Duodenal mucosa (tissue), 2 donors: ENCODE measurements at regions not wholly inside any gene's neighbourhood (a gene's known extent, or its start where the extent isn't known, plus 50 kb on each side); places are given as distances from the start of the nearest gene placed in this dataset.
"Not testable (repeated sequence)": the region's sequence is repeated elsewhere in the genome, so short reads cannot be mapped to it uniquely, and the experiment has no call there.

Experiments
- H3K27ac ChIP-seq: one replicate; pipeline ENCODE4 v1.7.0; 2013; ENCODE audit warnings: low read depth, low read length
- H3K27me3 ChIP-seq, 2 donors: one replicate each; pipeline ENCODE4 v1.7.0; 2013; ENCODE audit warnings: low read length in 2 of 2, control low read depth in 1 of 2; ENCODE audit not compliant: insufficient read depth in 2 of 2, control insufficient read depth in 1 of 2
- H3K36me3 ChIP-seq, 2 donors: one replicate each; pipeline ENCODE4 v1.7.0; 2013; ENCODE audit warnings: low read length in 2 of 2, control low read depth in 1 of 2; ENCODE audit not compliant: insufficient read depth in 2 of 2, control insufficient read depth in 1 of 2
- H3K4me1 ChIP-seq, 2 donors: one replicate each; pipeline ENCODE4 v1.7.0; 2013; ENCODE audit warnings: low read length in 2 of 2, control low read depth in 1 of 2; ENCODE audit not compliant: insufficient read depth in 2 of 2, control insufficient read depth in 1 of 2
- H3K4me3 ChIP-seq, 2 donors: one replicate each; pipeline ENCODE4 v1.7.0; 2013; ENCODE audit warnings: low read length in 2 of 2, low read depth in 1 of 2
- H3K9ac ChIP-seq, 2 donors: one replicate each; pipeline ENCODE4 v1.7.0; 2013; ENCODE audit warnings: low read length in 2 of 2, low read depth in 1 of 2
- H3K9me3 ChIP-seq, 2 donors: one replicate each; pipeline ENCODE4 v1.7.0; 2013; ENCODE audit warnings: low read length in 2 of 2, control low read depth in 1 of 2; ENCODE audit not compliant: control insufficient read depth in 1 of 2

- H3K36me3 ChIP-seq, H3K4me3 ChIP-seq, H3K27me3 ChIP-seq, H3K4me1 ChIP-seq, H3K9ac ChIP-seq, H3K27ac ChIP-seq, H3K9me3 ChIP-seq: not testable (repeated sequence)
Measured at GRCh38 chr21:27921421-27921820, 954.5 kb upstream of the ADAMTS5 start.

GRCh38 chr21:27917966-27918365 lies 951.1 kb upstream of the ADAMTS5 start:
- H3K27ac ChIP-seq, H3K4me3 ChIP-seq, H3K9ac ChIP-seq, H3K9me3 ChIP-seq, H3K27me3 ChIP-seq, H3K36me3 ChIP-seq, H3K4me1 ChIP-seq: not testable (repeated sequence)

- not testable (repeated sequence) for H3K9ac ChIP-seq, H3K4me3 ChIP-seq, H3K36me3 ChIP-seq, H3K27ac ChIP-seq, H3K9me3 ChIP-seq, H3K4me1 ChIP-seq, H3K27me3 ChIP-seq
Measured at GRCh38 chr21:27916326-27916725, 949.4 kb upstream of the ADAMTS5 start.

- not testable (repeated sequence) for H3K9me3 ChIP-seq, H3K9ac ChIP-seq, H3K36me3 ChIP-seq, H3K27ac ChIP-seq, H3K27me3 ChIP-seq, H3K4me1 ChIP-seq, H3K4me3 ChIP-seq
Measured at GRCh38 chr21:27912133-27912532, 945.2 kb upstream of the ADAMTS5 start.

GRCh38 chr21:27909487-27909886 lies 942.6 kb upstream of the ADAMTS5 start:
- not testable (repeated sequence) for H3K27ac ChIP-seq, H3K4me1 ChIP-seq, H3K9ac ChIP-seq, H3K36me3 ChIP-seq, H3K27me3 ChIP-seq, H3K9me3 ChIP-seq, H3K4me3 ChIP-seq

GRCh38 chr21:27908816-27909215 lies 941.9 kb upstream of the ADAMTS5 start:
- H3K27me3 ChIP-seq, H3K9me3 ChIP-seq, H3K27ac ChIP-seq, H3K4me3 ChIP-seq, H3K9ac ChIP-seq, H3K36me3 ChIP-seq, H3K4me1 ChIP-seq: not testable (repeated sequence)

GRCh38 chr21:27902904-27903303 lies 936.0 kb upstream of the ADAMTS5 start:
- not testable (repeated sequence) for H3K27ac ChIP-seq, H3K36me3 ChIP-seq, H3K4me3 ChIP-seq, H3K27me3 ChIP-seq, H3K4me1 ChIP-seq, H3K9me3 ChIP-seq, H3K9ac ChIP-seq

- H3K27ac ChIP-seq, H3K9ac ChIP-seq, H3K9me3 ChIP-seq, H3K4me3 ChIP-seq, H3K36me3 ChIP-seq, H3K4me1 ChIP-seq, H3K27me3 ChIP-seq: not testable (repeated sequence)
Measured at GRCh38 chr21:27893619-27894018, 926.7 kb upstream of the ADAMTS5 start.

- not testable (repeated sequence) for H3K4me1 ChIP-seq, H3K9ac ChIP-seq, H3K27me3 ChIP-seq, H3K9me3 ChIP-seq, H3K36me3 ChIP-seq, H3K27ac ChIP-seq, H3K4me3 ChIP-seq
Measured at GRCh38 chr21:27891495-27891894, 924.6 kb upstream of the ADAMTS5 start.

- H3K9me3 ChIP-seq, H3K4me3 ChIP-seq, H3K4me1 ChIP-seq, H3K36me3 ChIP-seq, H3K27ac ChIP-seq, H3K27me3 ChIP-seq, H3K9ac ChIP-seq: not testable (repeated sequence)
Measured at GRCh38 chr21:27887808-27888455, 921.0 kb upstream of the ADAMTS5 start.

- no peak overlapping the region for H3K27ac ChIP-seq
- no peak overlapping the region for H3K9ac ChIP-seq
- H3K4me1 ChIP-seq, result no peaks in the 10 kb centered on the region
- no peak overlapping the region for H3K4me3 ChIP-seq
- H3K36me3 ChIP-seq, result no peaks in the 10 kb centered on the region
- no peaks in the 10 kb centered on the region for H3K9me3 ChIP-seq
- no peaks in the 10 kb centered on the region for H3K27me3 ChIP-seq
Measured at GRCh38 chr21:27885296-27885711, 918.4 kb upstream of the ADAMTS5 start.
